ENCODE measurements at regions not wholly inside any gene's neighbourhood (a gene's known extent, or its start where the extent isn't known, plus 50 kb on each side); places are given as distances from the start of the nearest gene placed in this dataset.

DNA sequence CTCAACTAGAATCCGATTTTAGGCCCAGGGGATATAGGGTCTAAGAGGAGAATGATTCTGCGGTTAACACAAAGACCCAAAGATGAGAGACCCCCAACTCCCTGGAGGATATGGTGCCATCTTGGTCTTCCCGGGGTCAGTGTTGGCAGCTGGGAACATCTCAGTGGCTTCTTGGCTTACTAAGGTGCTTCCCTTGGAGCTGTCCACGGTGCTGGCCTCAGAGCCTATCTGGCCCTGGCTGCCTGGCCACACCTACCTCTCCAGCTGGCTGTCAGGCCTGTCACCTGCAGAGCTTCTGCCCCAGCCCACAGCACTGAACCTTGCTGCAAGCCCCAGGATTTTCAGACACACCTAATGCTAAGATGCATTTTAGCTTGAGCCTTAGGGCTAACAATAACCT lies 70.7 kb upstream of the THY1 start:
- no peak for TF ChIP-seq CTCF (IDR thresholded peaks at IDR 0.05; ENCODE audit: control insufficient read depth, extremely low read depth, insufficient read depth)
- H3K4me3 ChIP-seq (ENCODE audit: low read depth, low read length), result no peak overlapping the region
- peak; percentile 35 for DNase-seq (ENCODE audit: low read depth)

DNA sequence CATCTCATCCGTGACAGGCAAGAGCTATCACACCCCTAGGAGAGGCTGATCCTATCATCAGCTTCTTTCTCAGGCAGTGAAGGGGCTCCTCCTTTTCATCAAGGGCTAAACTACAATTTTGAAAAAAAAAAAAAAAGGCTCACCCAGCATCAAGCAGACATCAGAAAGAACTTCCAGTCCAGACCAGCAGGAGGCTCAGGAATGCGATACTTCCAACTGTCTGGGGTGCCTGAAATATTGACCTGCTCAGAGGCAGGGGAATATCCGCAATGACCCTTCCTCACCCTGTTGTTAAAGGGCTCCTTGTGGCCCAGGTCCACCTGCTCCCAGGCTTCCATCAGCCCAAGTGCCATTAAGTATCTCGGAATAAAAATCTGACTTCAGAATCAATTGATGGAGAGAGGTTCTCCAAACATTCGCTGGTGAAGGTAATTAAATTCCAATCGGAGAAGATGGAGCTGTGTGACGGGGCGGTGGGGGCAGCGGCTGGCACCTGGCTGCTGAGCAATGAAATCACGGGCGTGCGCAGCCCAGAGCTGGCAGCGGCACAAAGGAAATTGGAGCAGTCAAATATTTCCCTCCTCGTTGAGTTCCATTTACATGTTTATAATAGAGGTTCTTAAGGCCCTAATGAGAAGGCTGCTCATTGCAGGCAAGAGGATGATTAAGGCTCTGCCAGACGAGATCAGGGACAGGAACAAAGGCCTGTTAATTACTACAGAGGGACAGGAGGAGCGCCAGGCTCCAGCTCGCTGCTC lies 69.0 kb upstream of the THY1 start:
- TF ChIP-seq CTCF (IDR thresholded peaks at IDR 0.05; ENCODE audit: control insufficient read depth, extremely low read depth, insufficient read depth), result peak; percentile 21; the same call in 1 of the 2 replicates
- DNase-seq (ENCODE audit: low read depth), result no peak

DNA sequence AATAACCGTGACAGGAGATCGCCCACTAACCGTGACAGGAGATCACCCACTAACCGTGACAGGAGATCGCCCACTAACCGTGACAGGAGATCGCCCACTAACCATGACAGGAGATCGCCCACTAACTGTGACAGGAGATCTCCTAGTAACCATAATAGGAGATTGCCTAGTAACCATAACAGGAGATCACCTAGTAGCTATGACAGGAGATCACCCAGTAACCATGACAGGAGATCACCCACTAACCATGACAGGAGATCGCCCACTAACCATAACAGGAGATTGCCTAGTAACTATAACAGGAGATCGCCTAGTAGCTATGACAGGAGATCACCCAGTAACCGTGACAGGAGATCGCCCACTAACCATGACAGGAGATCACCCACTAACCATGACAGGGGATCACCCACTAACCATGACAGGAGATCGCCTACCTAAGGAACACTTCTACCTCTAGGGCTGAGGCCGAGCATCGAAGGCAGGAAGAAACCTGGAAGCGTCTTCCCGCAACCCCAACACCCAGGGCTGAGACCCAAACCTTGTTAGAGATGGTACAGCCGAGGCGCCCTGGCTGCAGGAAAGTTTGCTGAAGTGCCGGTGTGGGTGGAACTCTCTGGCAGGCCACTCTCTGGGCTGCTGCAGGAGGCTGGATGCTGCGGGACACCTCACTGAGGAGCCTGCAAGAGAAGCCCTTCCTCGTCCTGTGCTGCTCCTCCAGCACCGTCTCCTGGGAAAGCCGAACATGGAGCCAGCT lies 67.5 kb upstream of the THY1 start:
- DNase-seq (ENCODE audit: low read depth), result no peak
- no peak overlapping the region for H3K4me3 ChIP-seq (ENCODE audit: low read depth, low read length)
- TF ChIP-seq CTCF (IDR thresholded peaks at IDR 0.05; ENCODE audit: control insufficient read depth, extremely low read depth, insufficient read depth), result no peak

More for the DNA sequence above, 69.0 kb upstream of the THY1 start:
- H3K4me3 ChIP-seq (ENCODE audit: low read depth, low read length), result no peak overlapping the region

- H3K4me3 ChIP-seq (ENCODE audit: low read depth, low read length), result no peak overlapping the region
- no peak for TF ChIP-seq CTCF (IDR thresholded peaks at IDR 0.05; ENCODE audit: control insufficient read depth, extremely low read depth, insufficient read depth)
- no peak for DNase-seq (ENCODE audit: low read depth)
Observed at GRCh38 chr11:119489087-119489486, 66.1 kb upstream of the THY1 start.

- H3K4me3 ChIP-seq (ENCODE audit: low read depth, low read length), result no peak overlapping the region
- TF ChIP-seq CTCF (IDR thresholded peaks at IDR 0.05; ENCODE audit: control insufficient read depth, extremely low read depth, insufficient read depth), result no peak
- no peak for DNase-seq (ENCODE audit: low read depth)
Observed at GRCh38 chr11:119488256-119488995, 65.5 kb upstream of the THY1 start.

DNA sequence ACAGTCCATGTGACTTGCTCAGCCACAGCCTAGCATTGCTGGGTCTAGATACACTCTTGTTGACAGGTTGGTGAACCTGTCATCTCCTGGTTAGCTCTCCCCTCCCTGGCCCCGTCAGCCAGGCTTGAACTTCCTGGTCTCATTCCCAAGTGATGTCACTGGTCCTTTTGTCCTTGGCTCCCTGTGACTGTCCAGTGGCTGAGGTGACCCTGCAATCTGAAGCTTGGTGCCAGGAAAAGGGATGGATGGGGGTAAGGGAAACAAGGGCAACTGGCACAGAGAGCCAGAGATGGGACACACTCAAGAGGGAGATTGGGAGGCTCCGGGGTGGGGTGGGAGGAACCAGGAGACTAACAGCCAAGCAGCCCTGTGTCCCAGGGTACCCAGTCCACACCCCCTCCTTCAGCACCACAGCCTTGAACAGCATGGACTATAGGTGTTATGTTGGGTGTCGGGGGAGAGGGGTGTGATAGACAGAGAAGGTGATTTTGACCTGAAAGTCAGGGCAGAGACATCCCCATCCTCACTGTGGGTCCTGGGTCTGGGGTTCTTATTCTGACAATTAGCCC lies 63.8 kb upstream of the THY1 start:
- no peak for DNase-seq (ENCODE audit: low read depth)
- H3K4me3 ChIP-seq (ENCODE audit: low read depth, low read length), result no peak overlapping the region
- TF ChIP-seq CTCF (IDR thresholded peaks at IDR 0.05; ENCODE audit: control insufficient read depth, extremely low read depth, insufficient read depth), result no peak

All from LNCaP clone FGC (cell line).